ENCODE measurements at regions not wholly inside any gene's neighbourhood (a gene's known extent, or its start where the extent isn't known, plus 50 kb on each side); places are given as distances from the start of the nearest gene placed in this dataset.

DNA sequence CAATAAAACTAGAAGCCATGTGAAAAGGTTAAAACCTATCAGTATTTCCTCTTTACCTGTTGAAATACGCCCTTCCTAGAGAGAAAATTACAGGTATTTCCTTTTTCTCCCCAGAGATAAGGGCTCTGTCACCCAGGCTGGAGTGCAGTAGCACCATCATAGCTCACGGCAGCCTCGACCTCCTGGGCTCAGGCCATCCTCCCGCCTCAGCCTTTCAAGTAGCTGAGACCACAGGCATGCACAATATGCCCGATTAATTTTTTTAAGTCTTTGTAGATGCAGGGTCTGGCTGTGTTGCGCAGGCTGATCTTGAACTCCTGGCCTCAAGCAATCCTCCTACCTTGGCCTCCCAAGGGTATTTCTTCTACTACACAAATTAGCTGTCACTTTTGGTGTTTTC is 154.4 kb downstream of the HNRNPD start (continued):
- no peak for TF ChIP-seq CREB1 (IDR thresholded peaks at IDR 0.05)
- TF ChIP-seq SP4 (IDR thresholded peaks at IDR 0.05; ENCODE audit: low read length) = no peak
- TF ChIP-seq RAD21 (IDR thresholded peaks at IDR 0.05 in 1 of 2, conservative IDR thresholded peaks at IDR 0.05 in 1 of 2; ENCODE audit: low read depth in 2 of 2, low read length in 2 of 2) = no peak
- no peak for TF ChIP-seq TCF12 (IDR thresholded peaks at IDR 0.05; ENCODE audit: low read depth, low read length)
- TF ChIP-seq RNF2 (IDR thresholded peaks at IDR 0.05; ENCODE audit: borderline replicate concordance, low read depth, low read length, missing control alignments, poor library complexity, severe bottlenecking) = no peak
- TF ChIP-seq SIRT6 (IDR thresholded peaks at IDR 0.05; ENCODE audit: low read length) = no peak

Data from H1 (cell line).